OCI-LY1 (cell line): ENCODE measurements at regions not wholly inside any gene's neighbourhood (a gene's known extent, or its start where the extent isn't known, plus 50 kb on each side); places are given as distances from the start of the nearest gene placed in this dataset.

ENCODE experiments used
- H2AFZ ChIP-seq: fragments of 200-600 bp; sonication (generic), shearing (Covaris generic); 2 replicates; pipeline ENCODE4 v1.6.0; 2014; ENCODE audit warnings: antibody characterized with exemption, mild to moderate bottlenecking, low read length
- H3F3A ChIP-seq: fragments of 200-600 bp; sonication (generic), shearing (Covaris generic); 2 replicates; pipeline ENCODE4 v1.6.0; 2014; ENCODE audit warnings: mild to moderate bottlenecking, antibody characterized with exemption, low read length, moderate library complexity; ENCODE audit not compliant: insufficient read depth
- H3K27ac ChIP-seq: fragments of 200-600 bp; sonication (generic); 2 replicates; pipeline ENCODE4 v1.5.1; 2014; ENCODE audit warnings: low read length, mixed run types, mild to moderate bottlenecking, low read depth; ENCODE audit not compliant: poor library complexity, severe bottlenecking
- H3K27me3 ChIP-seq: fragments of 200-600 bp; sonication (generic); 2 replicates; pipeline ENCODE4 v1.6.0; 2014; ENCODE audit warnings: antibody characterized with exemption, mild to moderate bottlenecking, low read length, moderate library complexity; ENCODE audit not compliant: insufficient read depth
- H3K36me3 ChIP-seq: fragments of 200-600 bp; sonication (generic); 2 replicates; pipeline ENCODE4 v1.6.1; 2014; ENCODE audit warnings: mild to moderate bottlenecking, antibody characterized with exemption, low read length, moderate library complexity, mixed read lengths; ENCODE audit not compliant: insufficient read depth
- H3K4me1 ChIP-seq: fragments of 200-600 bp; sonication (generic); 2 replicates; pipeline ENCODE4 v1.5.1; 2014; ENCODE audit warnings: mild to moderate bottlenecking, low read length, moderate library complexity; ENCODE audit not compliant: insufficient read depth, severe bottlenecking
- H3K4me2 ChIP-seq: fragments of 200-600 bp; sonication (generic), shearing (Covaris generic); 2 replicates; pipeline ENCODE4 v1.6.1; 2014; ENCODE audit warnings: low read length
- H3K4me3 ChIP-seq: fragments of 200-600 bp; sonication (generic); 2 replicates; pipeline ENCODE4 v1.5.1; 2014; ENCODE audit warnings: low read length, low read depth, mild to moderate bottlenecking, mixed read lengths; ENCODE audit not compliant: poor library complexity, severe bottlenecking
- H3K79me2 ChIP-seq: fragments of 200-600 bp; shearing (Covaris generic); 2 replicates; pipeline ENCODE4 v1.6.1; 2016; ENCODE audit warnings: mixed run types, low read length, mixed read lengths; ENCODE audit not compliant: insufficient read depth
- H3K9ac ChIP-seq: fragments of 200-600 bp; sonication (generic), shearing (Covaris generic); 2 replicates; pipeline ENCODE4 v1.6.1; 2014; ENCODE audit warnings: mild to moderate bottlenecking, low read length, mixed read lengths
- H3K9me2 ChIP-seq: fragments of 200-600 bp; sonication (generic), shearing (Covaris generic); 2 replicates; pipeline ENCODE4 v1.6.1; 2014; ENCODE audit warnings: low read depth, mild to moderate bottlenecking, low read length, mixed read lengths
- H3K9me3 ChIP-seq: fragments of 200-600 bp; shearing (Covaris generic); 2 replicates; pipeline ENCODE4 v1.6.1; 2014; ENCODE audit warnings: low read length, mixed read lengths
- H4K20me1 ChIP-seq: fragments of 200-600 bp; sonication (generic), shearing (Covaris generic); 2 replicates; pipeline ENCODE4 v1.6.0; 2016; ENCODE audit warnings: mild to moderate bottlenecking, low read length; ENCODE audit not compliant: insufficient read depth
- CTCF ChIP-seq: fragments of 200-600 bp; sonication (generic), shearing (Covaris generic); IDR thresholded peaks from 2 replicates; pipeline ENCODE4 v1.5.1; 2017; ENCODE audit warnings: mild to moderate bottlenecking, antibody characterized with exemption, low read length, moderate library complexity, mixed read lengths
- EZH2 ChIP-seq: fragments of 200-600 bp; sonication (generic), shearing (Covaris generic); IDR thresholded peaks from 2 replicates; pipeline ENCODE4 v1.8.0; 2017; ENCODE audit warnings: borderline replicate concordance, mixed run types, mild to moderate bottlenecking, antibody characterized with exemption, low read length, moderate library complexity, mixed read lengths

DNA sequence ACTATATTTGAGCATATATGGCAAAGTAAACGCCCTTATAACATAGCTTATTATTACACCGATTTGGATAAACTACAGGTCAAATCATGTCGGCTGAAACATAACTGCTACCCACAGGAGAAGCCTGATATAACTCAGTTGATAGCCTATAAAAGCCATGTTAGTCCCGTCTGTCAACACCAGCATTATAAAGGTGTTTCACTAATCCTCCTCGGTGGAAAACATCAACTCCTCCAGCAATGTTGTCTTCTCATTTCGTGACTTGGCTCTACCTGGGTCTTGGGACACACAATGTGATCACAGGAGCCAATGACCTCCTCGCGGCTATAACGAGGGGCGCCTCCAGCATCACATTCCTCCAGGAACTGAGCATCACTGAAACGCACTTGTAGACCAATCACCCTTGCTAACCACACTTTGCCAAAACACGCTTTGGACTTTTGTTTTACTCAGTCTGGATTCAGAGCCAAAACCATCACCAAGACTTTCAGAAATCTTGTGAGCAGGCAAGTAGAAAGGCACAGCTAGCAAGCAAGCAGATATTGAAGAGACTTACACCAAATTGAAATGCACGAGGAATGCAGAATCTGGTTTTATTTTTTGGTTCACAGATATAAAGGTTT, 269.7 kb upstream of the NFE2L3 start:
- Histone ChIP-seq H3K27ac (no peak overlapping the region), H3K9me2 (no peaks in the 10 kb centered on the region), H3K4me3 (no peak overlapping the region), H3F3A (no peaks in the 10 kb centered on the region), H3K9ac (no peak overlapping the region), H3K4me1 (peaks cover 7% of the 10 kb centered on the region), H3K36me3 (no peaks in the 10 kb centered on the region), H2AFZ (no peak overlapping the region), H3K9me3 (no peaks in the 10 kb centered on the region), H3K4me2 (no peak overlapping the region), H4K20me1 (no peaks in the 10 kb centered on the region), H3K79me2 (no peaks in the 10 kb centered on the region), H3K27me3 (no peaks in the 10 kb centered on the region)
- TF ChIP-seq CTCF (no peak), EZH2 (no peak)

DNA sequence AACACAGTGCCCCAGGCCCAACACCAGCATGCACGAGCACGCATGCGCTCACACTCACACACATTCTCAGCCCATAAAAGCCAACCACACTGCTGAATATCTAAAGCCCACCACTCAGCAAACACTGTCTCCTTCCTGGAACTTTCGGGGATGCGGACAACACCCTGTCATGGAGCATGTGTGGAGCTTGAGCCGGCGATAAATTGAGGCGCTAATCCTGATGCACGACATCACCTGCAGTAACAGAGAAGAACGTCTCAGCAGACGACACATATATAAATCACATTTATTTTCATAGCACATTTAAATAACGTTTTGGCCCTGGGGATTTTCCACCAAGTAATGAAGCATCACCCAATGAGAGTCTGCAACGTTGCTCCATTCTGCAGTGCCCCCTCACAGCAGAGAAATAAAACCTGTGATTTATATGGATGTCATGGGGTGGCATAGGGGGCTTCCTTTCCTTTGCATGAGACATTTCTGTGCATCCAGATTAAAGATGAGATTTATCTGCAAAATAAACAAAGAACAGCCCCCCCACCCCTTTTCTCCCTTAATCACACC, 267.7 kb upstream of the NFE2L3 start:
- Histone ChIP-seq H3K4me3 (no peak overlapping the region), H3K27me3 (no peaks in the 10 kb centered on the region), H3K27ac (no peak overlapping the region), H3K36me3 (no peaks in the 10 kb centered on the region), H3K9ac (no peak overlapping the region), H3K4me2 (no peak overlapping the region), H4K20me1 (no peaks in the 10 kb centered on the region), H3K9me3 (no peaks in the 10 kb centered on the region), H2AFZ (no peak overlapping the region), H3F3A (no peaks in the 10 kb centered on the region), H3K9me2 (no peaks in the 10 kb centered on the region), H3K4me1 (peaks cover 1% of the 10 kb centered on the region), H3K79me2 (no peaks in the 10 kb centered on the region)
- TF ChIP-seq EZH2 (no peak), CTCF (no peak)

GRCh38 chr7:25885057-25885576, 266.9 kb upstream of the NFE2L3 start:
- Histone ChIP-seq H3K4me1 (peaks cover 9% of the 10 kb centered on the region), H3K79me2 (no peaks in the 10 kb centered on the region), H3K9me3 (no peaks in the 10 kb centered on the region), H2AFZ (no peak overlapping the region), H3K4me2 (no peak overlapping the region), H3K9ac (no peak overlapping the region), H4K20me1 (no peaks in the 10 kb centered on the region), H3K4me3 (no peak overlapping the region), H3K9me2 (no peaks in the 10 kb centered on the region), H3F3A (no peaks in the 10 kb centered on the region), H3K27ac (no peak overlapping the region), H3K36me3 (no peaks in the 10 kb centered on the region), H3K27me3 (no peaks in the 10 kb centered on the region)
- TF ChIP-seq CTCF, result no peak
- TF ChIP-seq EZH2, result no peak
